Parathyroid adenoma (tissue), 2 donors: ENCODE measurements at regions not wholly inside any gene's neighbourhood (a gene's known extent, or its start where the extent isn't known, plus 50 kb on each side); places are given as distances from the start of the nearest gene placed in this dataset.

Source experiments
- H2AFZ ChIP-seq: fragments of 300-600 bp; sonication (generic); one replicate; pipeline ENCODE4 v1.7.0; 2017; ENCODE audit warnings: antibody characterized with exemption, mild to moderate bottlenecking
- H3K27ac ChIP-seq: fragments of 300-600 bp; sonication (generic); one replicate; pipeline ENCODE4 v1.7.0; 2017
- H3K27me3 ChIP-seq: fragments of 300-600 bp; sonication (generic); one replicate; pipeline ENCODE4 v1.7.0; 2017; ENCODE audit warnings: low read length; ENCODE audit not compliant: control insufficient read depth, insufficient read depth
- H3K36me3 ChIP-seq: fragments of 300-600 bp; sonication (generic); one replicate; pipeline ENCODE4 v1.7.0; 2017; ENCODE audit warnings: low read length; ENCODE audit not compliant: control insufficient read depth, insufficient read depth
- H3K4me1 ChIP-seq: fragments of 300-600 bp; sonication (generic); one replicate; pipeline ENCODE4 v1.7.0; 2017; ENCODE audit warnings: control low read depth
- H3K4me2 ChIP-seq: fragments of 300-600 bp; sonication (generic); one replicate; pipeline ENCODE4 v1.7.0; 2017; ENCODE audit warnings: low read length
- H3K4me3 ChIP-seq: fragments of 300-600 bp; sonication (generic); one replicate; pipeline ENCODE4 v1.7.0; 2017; ENCODE audit warnings: low read depth, low read length
- H3K79me2 ChIP-seq: fragments of 300-600 bp; sonication (generic); one replicate; pipeline ENCODE4 v1.7.0; 2017; ENCODE audit warnings: control low read depth
- H3K9ac ChIP-seq: fragments of 300-600 bp; sonication (generic); one replicate; pipeline ENCODE4 v1.7.0; 2017; ENCODE audit warnings: mild to moderate bottlenecking
- H3K9me3 ChIP-seq: fragments of 300-600 bp; sonication (generic); one replicate; pipeline ENCODE4 v1.7.0; 2017; ENCODE audit warnings: low read length; ENCODE audit not compliant: control insufficient read depth
- TF ChIP-seq, protein P1 (sequence below): fragments of 300-600 bp; sonication (generic); IDR thresholded peaks from one replicate; pipeline ENCODE4 v1.7.0; 2017; ENCODE audit warnings: antibody characterized with exemption, mild to moderate bottlenecking
- donor health status: primary hyperparathyroidism.

DNA sequence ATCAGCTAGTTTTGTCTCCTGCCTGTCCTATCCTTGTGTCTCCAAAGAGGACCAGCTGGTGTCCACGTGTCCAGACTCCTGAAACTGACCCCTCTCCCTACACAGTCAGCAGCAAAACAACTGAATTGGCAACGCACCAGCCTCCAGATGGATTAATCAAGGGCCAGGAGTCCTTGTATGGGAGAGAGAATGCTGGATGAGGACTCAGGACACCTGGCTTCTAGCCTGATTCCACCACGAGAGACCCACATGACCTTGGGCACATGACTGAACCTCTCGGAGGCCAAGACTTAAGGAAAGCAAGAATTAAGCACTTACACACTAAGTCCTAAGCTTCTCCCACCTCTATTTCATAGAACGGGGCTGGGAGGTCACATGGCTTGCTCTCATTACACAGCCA is 60.4 kb upstream of the CMKLR1 start:
- Histone ChIP-seq H3K9me3 (no peaks in the 10 kb centered on the region), H3K79me2 (no peaks in the 10 kb centered on the region), H3K4me3 (no peak overlapping the region), H3K27ac (no peak overlapping the region), H3K4me2 (no peak overlapping the region), H3K9ac (no peak overlapping the region), H3K27me3 (no peaks in the 10 kb centered on the region), H2AFZ (no peak overlapping the region), H3K36me3 (no peaks in the 10 kb centered on the region), H3K4me1 (no peaks in the 10 kb centered on the region)
- TF ChIP-seq, protein P1, sequence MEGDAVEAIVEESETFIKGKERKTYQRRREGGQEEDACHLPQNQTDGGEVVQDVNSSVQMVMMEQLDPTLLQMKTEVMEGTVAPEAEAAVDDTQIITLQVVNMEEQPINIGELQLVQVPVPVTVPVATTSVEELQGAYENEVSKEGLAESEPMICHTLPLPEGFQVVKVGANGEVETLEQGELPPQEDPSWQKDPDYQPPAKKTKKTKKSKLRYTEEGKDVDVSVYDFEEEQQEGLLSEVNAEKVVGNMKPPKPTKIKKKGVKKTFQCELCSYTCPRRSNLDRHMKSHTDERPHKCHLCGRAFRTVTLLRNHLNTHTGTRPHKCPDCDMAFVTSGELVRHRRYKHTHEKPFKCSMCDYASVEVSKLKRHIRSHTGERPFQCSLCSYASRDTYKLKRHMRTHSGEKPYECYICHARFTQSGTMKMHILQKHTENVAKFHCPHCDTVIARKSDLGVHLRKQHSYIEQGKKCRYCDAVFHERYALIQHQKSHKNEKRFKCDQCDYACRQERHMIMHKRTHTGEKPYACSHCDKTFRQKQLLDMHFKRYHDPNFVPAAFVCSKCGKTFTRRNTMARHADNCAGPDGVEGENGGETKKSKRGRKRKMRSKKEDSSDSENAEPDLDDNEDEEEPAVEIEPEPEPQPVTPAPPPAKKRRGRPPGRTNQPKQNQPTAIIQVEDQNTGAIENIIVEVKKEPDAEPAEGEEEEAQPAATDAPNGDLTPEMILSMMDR = no peak

DNA sequence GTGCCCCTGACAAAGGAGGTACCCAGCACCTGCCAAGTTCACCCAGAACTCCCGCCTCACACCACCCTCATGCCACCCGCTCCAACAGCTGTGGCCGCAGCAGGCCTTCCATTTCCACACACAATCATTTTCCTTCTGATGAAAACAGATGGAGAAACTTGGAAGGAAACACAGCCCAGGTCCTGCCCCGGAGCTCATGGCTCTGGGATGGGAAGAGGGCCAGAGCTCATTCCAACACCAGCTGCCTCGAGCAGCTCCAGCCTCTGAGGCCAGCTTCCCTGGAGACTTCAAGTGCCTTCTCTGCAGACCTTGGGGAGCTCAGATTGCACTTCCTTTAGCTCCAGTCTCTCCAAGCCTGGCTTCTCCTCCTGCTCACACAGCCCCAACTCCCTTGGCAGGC is 55.1 kb upstream of the CMKLR1 start:
- TF ChIP-seq, protein P1 = no peak
- Histone ChIP-seq H3K4me1 (no peaks in the 10 kb centered on the region), H3K4me2 (no peak overlapping the region), H2AFZ (no peak overlapping the region), H3K27ac (no peak overlapping the region), H3K4me3 (no peak overlapping the region), H3K36me3 (no peaks in the 10 kb centered on the region), H3K9me3 (no peaks in the 10 kb centered on the region), H3K9ac (no peak overlapping the region), H3K79me2 (no peaks in the 10 kb centered on the region), H3K27me3 (no peaks in the 10 kb centered on the region)

DNA sequence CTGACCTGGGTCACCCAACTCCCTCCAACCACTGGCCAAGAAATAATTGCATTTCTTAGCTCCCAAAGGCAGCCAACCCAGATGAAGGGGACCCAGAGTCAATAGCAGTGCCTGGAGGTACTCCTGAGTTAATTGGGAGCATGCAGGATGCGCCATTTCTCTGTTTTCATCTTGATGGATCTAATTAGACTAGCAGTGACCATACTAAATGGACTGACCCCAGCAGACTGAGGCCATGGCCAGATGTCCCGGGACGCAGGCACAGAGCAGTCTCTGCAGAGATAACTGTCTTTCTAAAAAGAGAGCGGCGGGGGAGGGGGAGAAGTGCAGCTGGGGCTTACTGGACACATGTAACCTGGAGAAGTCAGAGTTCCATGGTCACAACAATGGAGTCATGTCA is 53.2 kb upstream of the CMKLR1 start:
- Histone ChIP-seq H3K9ac (no peak overlapping the region), H3K36me3 (no peaks in the 10 kb centered on the region), H3K27ac (no peak overlapping the region), H3K4me2 (no peak overlapping the region), H3K27me3 (no peaks in the 10 kb centered on the region), H3K4me1 (no peaks in the 10 kb centered on the region), H3K4me3 (no peak overlapping the region), H2AFZ (no peak overlapping the region), H3K9me3 (no peaks in the 10 kb centered on the region), H3K79me2 (no peaks in the 10 kb centered on the region)
- TF ChIP-seq, protein P1 = no peak

DNA sequence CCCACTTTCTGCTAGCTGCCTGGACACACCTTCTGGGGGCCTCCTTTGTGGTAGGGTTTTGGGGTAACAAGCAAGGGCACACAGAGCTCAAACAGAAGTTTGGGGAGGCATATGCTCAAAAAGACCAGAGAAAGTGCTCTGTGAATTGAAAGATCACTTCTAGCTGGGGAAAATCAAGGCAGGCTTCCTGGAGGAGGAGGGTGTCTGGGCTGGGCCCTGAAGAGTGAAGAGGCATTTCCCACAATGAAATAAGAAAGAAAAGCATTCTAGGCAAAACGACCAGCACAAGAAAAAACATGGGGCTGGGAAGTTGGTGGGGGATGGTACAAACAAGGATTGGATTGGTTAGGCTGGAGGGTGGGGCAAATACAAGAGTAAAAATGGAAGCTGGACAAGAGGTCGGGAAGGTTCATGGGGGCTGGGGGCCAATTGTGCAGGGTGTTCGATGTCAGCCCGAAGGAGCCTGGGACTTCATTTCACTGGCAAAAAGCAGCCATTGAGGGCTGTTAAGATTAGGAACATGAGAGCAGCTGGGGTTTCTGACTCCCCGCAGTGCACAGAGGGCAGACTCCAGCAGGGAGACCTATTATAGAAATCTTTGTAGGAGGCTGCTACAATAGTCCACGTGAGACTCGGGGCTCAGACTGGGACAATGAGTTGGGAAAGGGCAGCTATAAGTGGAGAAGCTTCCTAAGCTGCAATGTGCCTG is 51.5 kb upstream of the CMKLR1 start:
- Histone ChIP-seq H3K27me3 (no peaks in the 10 kb centered on the region), H2AFZ (no peak overlapping the region), H3K4me1 (no peaks in the 10 kb centered on the region), H3K36me3 (no peaks in the 10 kb centered on the region), H3K4me3 (no peak overlapping the region), H3K27ac (no peak overlapping the region), H3K4me2 (no peak overlapping the region), H3K9me3 (no peaks in the 10 kb centered on the region), H3K79me2 (no peaks in the 10 kb centered on the region), H3K9ac (no peak overlapping the region)
- TF ChIP-seq, protein P1 = no peak

DNA sequence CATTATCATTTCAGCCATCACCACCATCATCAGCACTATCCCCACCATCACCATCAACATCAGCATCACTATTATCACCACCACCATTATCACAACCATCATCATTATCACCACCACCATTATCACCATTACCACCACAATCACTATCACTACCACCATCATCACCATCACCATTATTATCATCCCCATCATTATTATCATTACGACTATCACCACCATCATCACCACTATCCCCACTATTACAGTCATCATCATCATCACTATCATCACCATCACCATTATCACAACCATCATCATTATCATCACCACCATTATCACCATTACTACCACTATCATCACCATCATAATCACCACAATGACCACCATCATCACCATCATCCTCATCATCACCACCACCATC is 50.4 kb upstream of the CMKLR1 start:
- Histone ChIP-seq H3K27ac (no peak overlapping the region), H3K9ac (no peak overlapping the region), H3K9me3 (no peaks in the 10 kb centered on the region), H3K36me3 (no peaks in the 10 kb centered on the region), H3K4me3 (no peak overlapping the region), H3K27me3 (no peaks in the 10 kb centered on the region), H3K79me2 (no peaks in the 10 kb centered on the region), H2AFZ (no peak overlapping the region), H3K4me2 (no peak overlapping the region), H3K4me1 (no peaks in the 10 kb centered on the region)
- TF ChIP-seq, protein P1 = no peak
